GM18907 (cell line): ENCODE measurements at regions not wholly inside any gene's neighbourhood (a gene's known extent, or its start where the extent isn't known, plus 50 kb on each side); places are given as distances from the start of the nearest gene placed in this dataset.

Experiments used
- ATAC-seq: cut with Tn5 transposase; IDR thresholded peaks from one replicate; pipeline ENCODE4 v1.9.1; 2021; ENCODE audit warnings: mild to moderate bottlenecking, moderate library complexity; ENCODE audit not compliant: unreplicated experiment

- no peak for ATAC-seq
Observed at GRCh38 chr3:3633761-3634160, 165.5 kb upstream of the LRRN1 start.

- ATAC-seq = no peak
Observed at GRCh38 chr3:3632449-3632848, 166.8 kb upstream of the LRRN1 start.

GRCh38 chr3:3631114-3631513 is 168.1 kb upstream of the LRRN1 start:
- ATAC-seq = no peak

GRCh38 chr3:3629911-3630310 is 169.3 kb upstream of the LRRN1 start:
- no peak for ATAC-seq

GRCh38 chr3:3628676-3629328 is 170.4 kb upstream of the LRRN1 start:
- ATAC-seq = peak; percentile 94

- peak; percentile 61 for ATAC-seq
Observed at GRCh38 chr3:3627114-3627513, 172.1 kb upstream of the LRRN1 start.

- no peak for ATAC-seq
Observed at GRCh38 chr3:3625544-3626271, 173.5 kb upstream of the LRRN1 start.

GRCh38 chr3:3619815-3620214 is 179.4 kb upstream of the LRRN1 start:
- ATAC-seq = no peak

GRCh38 chr3:3618623-3619022 is 180.6 kb upstream of the LRRN1 start:
- ATAC-seq = no peak

GRCh38 chr3:3615533-3615932 is 183.7 kb upstream of the LRRN1 start:
- ATAC-seq = no peak

- no peak for ATAC-seq
Observed at GRCh38 chr3:3610581-3611298, 188.5 kb upstream of the LRRN1 start.

- ATAC-seq = no peak
Observed at GRCh38 chr3:3606321-3606720, 192.9 kb upstream of the LRRN1 start.

GRCh38 chr3:3605226-3605625 is 194.0 kb upstream of the LRRN1 start:
- no peak for ATAC-seq

- no peak for ATAC-seq
Observed at GRCh38 chr3:3603351-3603750, 195.9 kb upstream of the LRRN1 start.

- ATAC-seq = no peak
Observed at GRCh38 chr3:3600665-3601340, 198.4 kb upstream of the LRRN1 start.

- no peak for ATAC-seq
Observed at GRCh38 chr3:3599016-3599415, 200.2 kb upstream of the LRRN1 start.

- no peak for ATAC-seq
Observed at GRCh38 chr3:3594986-3595385, 204.2 kb upstream of the LRRN1 start.

- peak; percentile 91 for ATAC-seq
Observed at GRCh38 chr3:3589715-3590130, 209.5 kb upstream of the LRRN1 start.

- no peak for ATAC-seq
Observed at GRCh38 chr3:3587647-3587972, 211.6 kb upstream of the LRRN1 start.

- ATAC-seq = no peak
Observed at GRCh38 chr3:3586843-3587646, 212.2 kb upstream of the LRRN1 start.

GRCh38 chr3:3586336-3586735 is 212.9 kb upstream of the LRRN1 start:
- no peak for ATAC-seq
